Coronary artery (tissue), 2 donors: ENCODE measurements at regions not wholly inside any gene's neighbourhood (a gene's known extent, or its start where the extent isn't known, plus 50 kb on each side); places are given as distances from the start of the nearest gene placed in this dataset.
A peak's percentile ranks its signal among the peaks of the same experiment; 100 is the strongest.

Experiments
- DNase-seq: peaks from one replicate; pipeline ENCODE4 v3.0.0-alpha.2; 2017; ENCODE audit warnings: low spot score
- H3K27ac ChIP-seq, 2 donors: fragments of 200-600 bp; sonication (generic); one replicate each; pipeline ENCODE4 v1.5.1; 2016 to 2019
- H3K4me3 ChIP-seq: fragments of 200-600 bp; sonication (generic); 2 replicates; pipeline ENCODE4 v1.5.1; 2016; ENCODE audit warnings: mild to moderate bottlenecking, moderate library complexity
- TF ChIP-seq, protein P1 (sequence below): fragments of 200-600 bp; sonication (generic); IDR thresholded peaks from one replicate; pipeline ENCODE4 v1.5.1; 2019; ENCODE audit warnings: antibody characterized with exemption

GRCh38 chr20:57996936-57997890 is 231.2 kb downstream of the ANKRD60 start:
- DNase-seq: no peak
- TF ChIP-seq, protein P1, sequence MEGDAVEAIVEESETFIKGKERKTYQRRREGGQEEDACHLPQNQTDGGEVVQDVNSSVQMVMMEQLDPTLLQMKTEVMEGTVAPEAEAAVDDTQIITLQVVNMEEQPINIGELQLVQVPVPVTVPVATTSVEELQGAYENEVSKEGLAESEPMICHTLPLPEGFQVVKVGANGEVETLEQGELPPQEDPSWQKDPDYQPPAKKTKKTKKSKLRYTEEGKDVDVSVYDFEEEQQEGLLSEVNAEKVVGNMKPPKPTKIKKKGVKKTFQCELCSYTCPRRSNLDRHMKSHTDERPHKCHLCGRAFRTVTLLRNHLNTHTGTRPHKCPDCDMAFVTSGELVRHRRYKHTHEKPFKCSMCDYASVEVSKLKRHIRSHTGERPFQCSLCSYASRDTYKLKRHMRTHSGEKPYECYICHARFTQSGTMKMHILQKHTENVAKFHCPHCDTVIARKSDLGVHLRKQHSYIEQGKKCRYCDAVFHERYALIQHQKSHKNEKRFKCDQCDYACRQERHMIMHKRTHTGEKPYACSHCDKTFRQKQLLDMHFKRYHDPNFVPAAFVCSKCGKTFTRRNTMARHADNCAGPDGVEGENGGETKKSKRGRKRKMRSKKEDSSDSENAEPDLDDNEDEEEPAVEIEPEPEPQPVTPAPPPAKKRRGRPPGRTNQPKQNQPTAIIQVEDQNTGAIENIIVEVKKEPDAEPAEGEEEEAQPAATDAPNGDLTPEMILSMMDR: no peak
- Histone ChIP-seq H3K27ac (no peak overlapping the region), H3K4me3 (no peak overlapping the region)

DNA sequence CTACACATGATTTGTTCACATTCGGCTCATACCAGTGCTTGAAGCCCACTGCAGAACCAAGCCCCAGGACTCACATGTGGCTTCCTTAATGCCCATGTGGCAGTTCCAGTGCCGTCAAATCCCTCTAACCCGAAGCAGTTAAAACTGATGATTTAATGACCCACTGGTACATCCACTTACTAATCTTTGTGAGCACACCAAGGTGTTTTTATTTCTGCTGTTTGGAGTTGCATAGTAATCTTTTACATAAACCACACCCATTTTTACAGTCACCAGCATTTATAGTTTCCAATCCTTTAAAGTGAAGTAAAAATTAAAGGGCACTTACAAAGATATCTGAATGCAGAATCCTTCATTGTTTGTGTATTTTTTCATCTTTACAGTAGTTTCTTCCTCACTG is 232.0 kb downstream of the ANKRD60 start:
- no peak for DNase-seq
- TF ChIP-seq, protein P1: no peak
- Histone ChIP-seq H3K27ac (no peak overlapping the region), H3K4me3 (no peak overlapping the region)

DNA sequence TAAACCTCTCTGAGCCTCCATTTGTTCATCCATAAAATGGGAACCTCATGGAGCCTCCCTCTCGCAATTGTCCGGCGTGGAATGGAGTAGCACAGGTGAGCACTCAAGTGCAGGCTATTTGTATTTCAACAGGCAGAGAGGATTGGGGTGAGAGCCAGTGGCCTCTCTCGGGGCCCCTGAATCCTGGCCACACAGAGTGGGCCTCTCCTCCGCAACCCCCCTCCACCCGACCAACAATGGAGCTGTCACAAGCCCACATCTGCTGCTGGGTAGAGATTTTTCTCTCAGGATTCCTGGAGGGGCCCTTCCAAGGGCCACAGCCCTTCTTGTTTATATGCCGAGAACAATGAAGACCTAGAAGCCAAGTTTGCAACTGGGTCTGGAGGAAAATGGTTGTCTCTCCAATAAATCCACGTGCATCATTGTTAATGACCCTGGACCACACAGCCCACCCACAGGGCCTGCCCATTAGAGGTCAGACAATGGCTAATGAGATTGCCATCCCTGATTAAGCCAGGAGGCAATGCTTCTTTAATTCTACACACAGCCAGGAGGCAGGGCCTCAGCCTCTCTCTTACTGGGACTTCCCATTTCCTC is 233.0 kb downstream of the ANKRD60 start:
- H3K4me3 ChIP-seq: no peak overlapping the region
- no peak overlapping the region for H3K27ac ChIP-seq
- no peak for DNase-seq
- TF ChIP-seq, protein P1: no peak

DNA sequence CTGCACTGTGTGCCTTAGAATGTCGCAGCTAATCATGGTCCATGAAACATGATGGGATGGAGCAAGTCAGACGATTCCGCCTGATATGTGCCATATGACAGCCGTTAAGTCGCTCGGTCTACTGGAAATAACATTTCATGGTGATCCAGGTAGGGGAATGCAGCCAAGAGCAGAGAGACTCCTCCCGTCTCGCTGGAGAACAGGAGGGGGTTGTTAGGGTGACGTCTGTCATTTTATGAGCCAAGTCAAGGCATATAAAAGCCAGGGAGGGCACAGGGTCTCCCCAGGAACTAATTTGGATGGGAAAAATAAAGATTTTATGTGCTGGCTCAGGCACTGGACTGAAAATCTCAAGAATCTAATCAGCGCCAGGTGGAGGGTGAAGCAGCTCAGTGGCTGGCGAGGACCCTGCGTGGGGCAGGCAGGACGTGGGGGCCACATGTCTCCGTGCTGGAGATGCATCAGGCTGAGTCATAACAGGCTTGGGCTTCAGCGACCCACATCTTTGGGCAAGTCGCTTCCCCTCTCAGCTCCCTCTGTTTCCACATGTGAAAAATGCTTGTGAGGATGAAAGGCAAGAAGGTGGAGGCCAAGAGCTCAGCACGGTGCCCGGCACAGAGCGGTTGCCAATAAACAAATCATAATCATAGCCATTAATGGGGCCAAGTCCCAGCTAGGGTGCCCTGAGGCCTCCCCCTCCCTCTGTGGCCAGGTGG is 234.6 kb downstream of the ANKRD60 start:
- Histone ChIP-seq H3K4me3 (no peak overlapping the region), H3K27ac (no peak overlapping the region)
- TF ChIP-seq, protein P1: no peak
- no peak for DNase-seq

- TF ChIP-seq, protein P1: no peak
- H3K27ac ChIP-seq: no peak overlapping the region
- DNase-seq: no peak
- no peak overlapping the region for H3K4me3 ChIP-seq
Measured at GRCh38 chr20:57991211-57991881, 237.1 kb downstream of the ANKRD60 start.

- TF ChIP-seq, protein P1: no peak
- no peak for DNase-seq
- no peak overlapping the region for H3K4me3 ChIP-seq
- H3K27ac ChIP-seq: peak overlapping the region in 1 of 2 donors; percentile 17
Measured at GRCh38 chr20:57990396-57990987, 238.0 kb downstream of the ANKRD60 start.
